HL-60 (cell line): ENCODE measurements at regions not wholly inside any gene's neighbourhood (a gene's known extent, or its start where the extent isn't known, plus 50 kb on each side); places are given as distances from the start of the nearest gene placed in this dataset.

Experiments
- CTCF ChIP-seq: IDR thresholded peaks from one replicate; pipeline ENCODE4 v1.5.1; 2011; ENCODE audit warnings: low read length, control low read depth, inconsistent platforms; ENCODE audit not compliant: insufficient read depth
- GABPA ChIP-seq: IDR thresholded peaks from 2 replicates; pipeline ENCODE4 v1.6.1; 2012; ENCODE audit warnings: low read depth
- POLR2AphosphoS5 ChIP-seq: IDR thresholded peaks from 2 replicates; pipeline ENCODE4 v1.6.1; 2012; ENCODE audit warnings: low read depth
- REST ChIP-seq: IDR thresholded peaks from 2 replicates; pipeline ENCODE4 v1.6.1; 2012; ENCODE audit warnings: low read depth; ENCODE audit not compliant: insufficient replicate concordance
- SPI1 ChIP-seq: IDR thresholded peaks from 2 replicates; pipeline ENCODE4 v1.6.1; 2012; ENCODE audit warnings: low read depth, mild to moderate bottlenecking, borderline replicate concordance

GRCh38 chr16:76791151-76791550 is 399.8 kb upstream of the MON1B start:
- TF ChIP-seq CTCF (no peak), REST (no peak), SPI1 (no peak), POLR2AphosphoS5 (no peak), GABPA (no peak)
